ENCODE measurements at regions not wholly inside any gene's neighbourhood (a gene's known extent, or its start where the extent isn't known, plus 50 kb on each side); places are given as distances from the start of the nearest gene placed in this dataset.

DNA sequence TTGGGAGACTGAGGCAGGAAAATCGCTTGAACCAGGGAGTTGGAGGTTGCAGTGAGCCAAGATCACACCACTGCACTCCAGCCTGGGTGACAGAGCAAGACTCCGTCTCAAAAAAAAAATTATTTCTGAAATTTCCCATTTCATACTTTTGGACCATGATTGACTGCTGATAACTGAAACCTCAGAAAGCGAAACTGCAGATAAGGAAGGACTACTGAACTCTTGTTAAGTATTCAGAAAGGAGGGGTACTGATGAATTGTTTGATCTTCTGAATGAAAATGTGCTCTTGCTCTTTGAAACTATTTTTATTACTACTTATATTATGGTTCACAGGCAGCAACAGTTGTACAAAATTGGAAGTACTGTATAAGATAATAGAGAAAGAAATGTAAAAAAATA is 69.0 kb downstream of the HDGFL1 start:
- H2AFZ ChIP-seq (ENCODE audit: low read depth, low read length), result no peak overlapping the region
- H4K20me1 ChIP-seq (ENCODE audit: insufficient read depth, low read length), result no peaks in the 10 kb centered on the region
- no peaks in the 10 kb centered on the region for H3K36me3 ChIP-seq (replicated peaks; ENCODE audit: low read depth, low read length)
- H3K9ac ChIP-seq (ENCODE audit: low read length), result no peak overlapping the region
- H3K4me1 ChIP-seq (ENCODE audit: low read length), result no peaks in the 10 kb centered on the region
- H3K9me3 ChIP-seq (ENCODE audit: insufficient read depth, low read length), result no peaks in the 10 kb centered on the region
- H3K4me2 ChIP-seq (ENCODE audit: low read length), result no peak overlapping the region
- no peak overlapping the region for H3K27ac ChIP-seq (ENCODE audit: low read length)
- H3K4me3 ChIP-seq (ENCODE audit: low read length), result no peak overlapping the region
- H3K79me2 ChIP-seq (ENCODE audit: low read length), result no peaks in the 10 kb centered on the region
- TF ChIP-seq CTCF (IDR thresholded peaks at IDR 0.05; ENCODE audit: low read depth, low read length), result no peak
- no peak for TF ChIP-seq EZH2phosphoT487 (IDR thresholded peaks at IDR 0.05; ENCODE audit: low read depth)
- H3K27me3 ChIP-seq (ENCODE audit: low read depth, low read length), result no peaks in the 10 kb centered on the region

DNA sequence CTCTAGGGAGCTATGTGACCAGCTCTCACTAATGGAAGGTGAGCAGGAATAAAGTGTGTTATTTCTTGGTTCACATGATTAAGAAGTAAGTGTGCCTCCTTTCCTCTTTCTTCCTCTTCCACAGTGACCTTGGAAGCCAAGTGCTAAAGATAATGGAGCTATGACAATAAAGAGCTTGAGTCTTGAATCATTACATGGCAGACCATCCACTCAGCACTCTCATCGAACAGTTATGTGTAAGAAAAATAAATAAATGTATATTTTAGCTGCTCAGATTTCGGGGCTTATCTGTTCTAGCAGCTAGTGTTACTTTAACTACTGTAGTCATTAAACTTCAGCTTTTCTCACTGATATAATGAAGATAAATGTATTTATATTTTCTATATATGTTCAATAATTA is 72.9 kb downstream of the HDGFL1 start:
- H3K27me3 ChIP-seq (ENCODE audit: low read depth, low read length), result no peaks in the 10 kb centered on the region
- H2AFZ ChIP-seq (ENCODE audit: low read depth, low read length), result no peak overlapping the region
- H3K4me3 ChIP-seq (ENCODE audit: low read length), result no peak overlapping the region
- H3K79me2 ChIP-seq (ENCODE audit: low read length), result no peaks in the 10 kb centered on the region
- no peak for TF ChIP-seq EZH2phosphoT487 (IDR thresholded peaks at IDR 0.05; ENCODE audit: low read depth)
- no peak for TF ChIP-seq CTCF (IDR thresholded peaks at IDR 0.05; ENCODE audit: low read depth, low read length)
- no peaks in the 10 kb centered on the region for H3K36me3 ChIP-seq (replicated peaks; ENCODE audit: low read depth, low read length)
- H3K4me1 ChIP-seq (ENCODE audit: low read length), result no peaks in the 10 kb centered on the region
- H3K9me3 ChIP-seq (ENCODE audit: insufficient read depth, low read length), result no peaks in the 10 kb centered on the region
- H3K9ac ChIP-seq (ENCODE audit: low read length), result no peak overlapping the region
- H3K27ac ChIP-seq (ENCODE audit: low read length), result no peak overlapping the region
- no peak overlapping the region for H3K4me2 ChIP-seq (ENCODE audit: low read length)
- H4K20me1 ChIP-seq (ENCODE audit: insufficient read depth, low read length), result no peaks in the 10 kb centered on the region

DNA sequence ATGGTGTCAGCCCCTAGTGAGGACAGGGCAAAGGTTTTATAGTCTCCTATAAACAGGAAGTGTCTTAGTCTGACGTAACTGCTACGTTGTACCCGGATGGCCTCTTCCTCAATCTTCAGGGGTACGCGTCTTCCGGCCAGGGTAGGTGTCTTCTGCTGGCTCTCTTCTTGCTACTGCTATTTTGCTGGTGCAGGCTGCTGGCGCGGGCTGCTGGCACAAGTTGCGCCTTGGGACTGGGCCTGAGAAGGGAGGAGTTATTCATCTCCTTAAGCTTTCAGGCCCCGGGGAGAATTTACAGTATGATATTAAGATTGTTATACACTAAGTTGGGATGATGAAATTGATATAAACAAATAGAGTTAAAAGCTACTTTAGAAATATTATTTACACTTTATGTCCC is 74.4 kb downstream of the HDGFL1 start:
- H4K20me1 ChIP-seq (ENCODE audit: insufficient read depth, low read length), result no peaks in the 10 kb centered on the region
- no peak overlapping the region for H2AFZ ChIP-seq (ENCODE audit: low read depth, low read length)
- no peak overlapping the region for H3K4me3 ChIP-seq (ENCODE audit: low read length)
- no peak overlapping the region for H3K9ac ChIP-seq (ENCODE audit: low read length)
- H3K9me3 ChIP-seq (ENCODE audit: insufficient read depth, low read length), result no peaks in the 10 kb centered on the region
- TF ChIP-seq EZH2phosphoT487 (IDR thresholded peaks at IDR 0.05; ENCODE audit: low read depth) (no peak), CTCF (IDR thresholded peaks at IDR 0.05; ENCODE audit: low read depth, low read length) (no peak)
- no peak overlapping the region for H3K4me2 ChIP-seq (ENCODE audit: low read length)
- no peak overlapping the region for H3K27ac ChIP-seq (ENCODE audit: low read length)
- no peaks in the 10 kb centered on the region for H3K36me3 ChIP-seq (replicated peaks; ENCODE audit: low read depth, low read length)
- H3K79me2 ChIP-seq (ENCODE audit: low read length), result no peaks in the 10 kb centered on the region
- no peaks in the 10 kb centered on the region for H3K4me1 ChIP-seq (ENCODE audit: low read length)
- H3K27me3 ChIP-seq (ENCODE audit: low read depth, low read length), result no peaks in the 10 kb centered on the region

DNA sequence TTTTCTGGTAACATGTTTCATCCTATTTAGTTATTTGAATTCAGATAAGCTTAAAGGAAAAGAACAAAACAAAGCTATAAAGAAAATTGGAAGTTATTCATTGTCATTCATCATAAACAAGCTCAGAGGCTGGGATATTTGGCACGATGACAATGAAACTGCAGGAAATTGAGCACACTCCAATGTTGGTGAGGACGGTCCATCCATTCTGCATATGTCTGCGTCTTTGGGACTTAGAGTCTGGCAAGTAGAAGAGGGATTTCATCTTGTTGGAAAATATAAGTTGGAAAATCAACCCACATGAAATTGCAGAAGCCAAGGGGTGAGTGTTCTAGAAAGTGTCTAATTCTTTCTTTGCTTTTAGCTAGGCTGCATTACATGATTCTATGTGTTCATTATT is 78.4 kb downstream of the HDGFL1 start:
- Histone ChIP-seq H3K36me3 (replicated peaks; ENCODE audit: low read depth, low read length) (no peaks in the 10 kb centered on the region), H2AFZ (ENCODE audit: low read depth, low read length) (no peak overlapping the region), H3K9me3 (ENCODE audit: insufficient read depth, low read length) (no peaks in the 10 kb centered on the region)

More for the DNA sequence above, 78.4 kb downstream of the HDGFL1 start:
- H3K9ac ChIP-seq (ENCODE audit: low read length), result no peak overlapping the region
- TF ChIP-seq CTCF (IDR thresholded peaks at IDR 0.05; ENCODE audit: low read depth, low read length) (no peak), EZH2phosphoT487 (IDR thresholded peaks at IDR 0.05; ENCODE audit: low read depth) (no peak)
- H3K27ac ChIP-seq (ENCODE audit: low read length), result no peak overlapping the region
- no peak overlapping the region for H3K4me2 ChIP-seq (ENCODE audit: low read length)
- H3K4me3 ChIP-seq (ENCODE audit: low read length), result no peak overlapping the region
- no peaks in the 10 kb centered on the region for H3K79me2 ChIP-seq (ENCODE audit: low read length)
- no peaks in the 10 kb centered on the region for H3K27me3 ChIP-seq (ENCODE audit: low read depth, low read length)
- H3K4me1 ChIP-seq (ENCODE audit: low read length), result no peaks in the 10 kb centered on the region
- no peaks in the 10 kb centered on the region for H4K20me1 ChIP-seq (ENCODE audit: insufficient read depth, low read length)

Data from OCI-LY3 (cell line).